Omental fat pad (tissue), 3 donors: ENCODE measurements at regions not wholly inside any gene's neighbourhood (a gene's known extent, or its start where the extent isn't known, plus 50 kb on each side); places are given as distances from the start of the nearest gene placed in this dataset.

Source experiments
- ATAC-seq: fragments of 150-250 bp; one replicate; pipeline ENCODE4 v1.9.1; 2016; ENCODE audit warnings: mild to moderate bottlenecking, moderate library complexity; ENCODE audit not compliant: low FRiP score
- DNase-seq: peaks from one replicate; pipeline ENCODE4 v3.0.0-alpha.2; 2019; ENCODE audit warnings: low spot score
- CTCF ChIP-seq, 3 donors: fragments of 450-650 bp; IDR thresholded peaks; one replicate each; pipeline ENCODE4 v1.5.1; 2016 to 2017; ENCODE audit warnings: antibody characterized with exemption in 3 of 3, mild to moderate bottlenecking in 3 of 3, moderate library complexity in 2 of 3

GRCh38 chr5:158170534-158170933, 311.6 kb upstream of the CLINT1 start:
- DNase-seq (no peak), ATAC-seq (no peak)
- no peak for TF ChIP-seq CTCF (IDR thresholded peaks at IDR 0.05)

GRCh38 chr5:158170060-158170459, 311.1 kb upstream of the CLINT1 start:
- ATAC-seq (no peak), DNase-seq (no peak)
- no peak for TF ChIP-seq CTCF (IDR thresholded peaks at IDR 0.05)

GRCh38 chr5:158166424-158166823, 307.5 kb upstream of the CLINT1 start:
- TF ChIP-seq CTCF (IDR thresholded peaks at IDR 0.05) = no peak
- no peak for DNase-seq
- ATAC-seq = no peak

- ATAC-seq (no peak), DNase-seq (no peak)
- TF ChIP-seq CTCF (IDR thresholded peaks at IDR 0.05) = no peak
Measured at GRCh38 chr5:158165647-158166046, 306.7 kb upstream of the CLINT1 start.

GRCh38 chr5:158164296-158165047, 305.5 kb upstream of the CLINT1 start:
- DNase-seq (no peak), ATAC-seq (no peak)
- TF ChIP-seq CTCF (IDR thresholded peaks at IDR 0.05) = no peak

GRCh38 chr5:158163451-158164295, 304.7 kb upstream of the CLINT1 start:
- no peak for ATAC-seq
- no peak for TF ChIP-seq CTCF (IDR thresholded peaks at IDR 0.05)
- DNase-seq = no peak
